ENCODE measurements at regions not wholly inside any gene's neighbourhood (a gene's known extent, or its start where the extent isn't known, plus 50 kb on each side); places are given as distances from the start of the nearest gene placed in this dataset.

DNA sequence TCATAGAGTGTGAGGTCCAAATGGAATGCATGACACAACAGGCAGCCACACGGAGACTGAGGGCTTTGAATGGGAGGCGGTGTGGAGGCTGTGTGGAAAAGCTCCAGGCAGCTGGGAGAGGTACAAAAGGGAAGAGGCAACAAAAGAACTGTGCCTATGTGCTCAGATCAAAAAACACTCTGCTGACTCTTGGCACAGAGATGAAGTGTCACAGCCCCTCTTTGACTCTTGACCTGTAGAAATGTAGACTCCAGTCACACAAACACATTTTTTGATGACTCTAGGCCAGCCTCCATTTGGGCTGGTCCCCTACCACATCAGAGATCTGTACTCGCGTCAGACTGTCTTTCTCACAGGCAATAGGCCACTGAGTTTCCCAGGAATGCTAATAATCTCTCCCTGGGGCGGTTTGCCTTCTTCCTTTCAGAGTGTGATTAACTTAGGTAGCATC is 456.0 kb downstream of the TUSC7 start:
- WGBS, 5 donors, result 79 to 92% (median 89%) methylated on average over 5 of the region's 5 CpGs
- no peak overlapping the region for H3K27ac ChIP-seq
- no peak for DNase-seq
- H3K4me3 ChIP-seq, result no peak overlapping the region
- no peaks in the 10 kb centered on the region for H3K36me3 ChIP-seq
- no peaks in the 10 kb centered on the region for H3K27me3 ChIP-seq
- intact Hi-C loops (cut with DNase I; ENCODE audit: low total_unique reads), result no loop called here
- H3K9me3 ChIP-seq, result no peaks in the 10 kb centered on the region
- no peaks in the 10 kb centered on the region for H3K4me1 ChIP-seq
- TF ChIP-seq, protein P1, sequence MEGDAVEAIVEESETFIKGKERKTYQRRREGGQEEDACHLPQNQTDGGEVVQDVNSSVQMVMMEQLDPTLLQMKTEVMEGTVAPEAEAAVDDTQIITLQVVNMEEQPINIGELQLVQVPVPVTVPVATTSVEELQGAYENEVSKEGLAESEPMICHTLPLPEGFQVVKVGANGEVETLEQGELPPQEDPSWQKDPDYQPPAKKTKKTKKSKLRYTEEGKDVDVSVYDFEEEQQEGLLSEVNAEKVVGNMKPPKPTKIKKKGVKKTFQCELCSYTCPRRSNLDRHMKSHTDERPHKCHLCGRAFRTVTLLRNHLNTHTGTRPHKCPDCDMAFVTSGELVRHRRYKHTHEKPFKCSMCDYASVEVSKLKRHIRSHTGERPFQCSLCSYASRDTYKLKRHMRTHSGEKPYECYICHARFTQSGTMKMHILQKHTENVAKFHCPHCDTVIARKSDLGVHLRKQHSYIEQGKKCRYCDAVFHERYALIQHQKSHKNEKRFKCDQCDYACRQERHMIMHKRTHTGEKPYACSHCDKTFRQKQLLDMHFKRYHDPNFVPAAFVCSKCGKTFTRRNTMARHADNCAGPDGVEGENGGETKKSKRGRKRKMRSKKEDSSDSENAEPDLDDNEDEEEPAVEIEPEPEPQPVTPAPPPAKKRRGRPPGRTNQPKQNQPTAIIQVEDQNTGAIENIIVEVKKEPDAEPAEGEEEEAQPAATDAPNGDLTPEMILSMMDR (IDR thresholded peaks at IDR 0.05), result no peak
- TF ChIP-seq EP300 (IDR thresholded peaks at IDR 0.05), result no peak
- TF ChIP-seq POLR2A (IDR thresholded peaks at IDR 0.05), result no peak
- TF ChIP-seq POLR2AphosphoS5 (IDR thresholded peaks at IDR 0.05), result no peak

DNA sequence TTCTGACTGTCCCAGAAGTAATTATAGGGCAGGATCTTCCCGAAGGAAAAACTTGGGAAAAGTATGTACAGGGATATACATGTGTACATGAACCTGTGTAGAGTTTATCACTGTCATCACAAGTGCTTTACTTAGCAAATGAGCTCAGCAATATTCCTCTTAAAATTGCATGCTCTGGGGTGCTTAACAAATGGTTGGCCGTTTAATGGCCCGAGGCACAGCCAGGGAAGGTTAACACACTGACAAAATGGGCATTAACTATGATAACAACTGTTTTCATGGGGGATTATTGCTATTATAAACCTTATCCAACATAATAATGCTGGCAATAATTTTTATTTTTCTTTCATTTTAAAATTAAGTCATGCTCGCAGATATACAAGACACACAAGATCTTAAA is 459.3 kb downstream of the TUSC7 start:
- intact Hi-C loops (cut with DNase I; ENCODE audit: low total_unique reads), result no loop called here
- DNase-seq, result no peak
- Histone ChIP-seq H3K4me1 (no peaks in the 10 kb centered on the region), H3K9me3 (no peaks in the 10 kb centered on the region), H3K4me3 (no peak overlapping the region), H3K27ac (no peak overlapping the region), H3K36me3 (no peaks in the 10 kb centered on the region), H3K27me3 (no peaks in the 10 kb centered on the region)
- TF ChIP-seq, protein P1 (IDR thresholded peaks at IDR 0.05), result no peak
- no peak for TF ChIP-seq POLR2AphosphoS5 (IDR thresholded peaks at IDR 0.05)
- no peak for TF ChIP-seq EP300 (IDR thresholded peaks at IDR 0.05)
- TF ChIP-seq POLR2A (IDR thresholded peaks at IDR 0.05), result no peak
- 72 to 81% (median 76%) methylated on average over 4 of the region's 4 CpGs for WGBS, 5 donors

DNA sequence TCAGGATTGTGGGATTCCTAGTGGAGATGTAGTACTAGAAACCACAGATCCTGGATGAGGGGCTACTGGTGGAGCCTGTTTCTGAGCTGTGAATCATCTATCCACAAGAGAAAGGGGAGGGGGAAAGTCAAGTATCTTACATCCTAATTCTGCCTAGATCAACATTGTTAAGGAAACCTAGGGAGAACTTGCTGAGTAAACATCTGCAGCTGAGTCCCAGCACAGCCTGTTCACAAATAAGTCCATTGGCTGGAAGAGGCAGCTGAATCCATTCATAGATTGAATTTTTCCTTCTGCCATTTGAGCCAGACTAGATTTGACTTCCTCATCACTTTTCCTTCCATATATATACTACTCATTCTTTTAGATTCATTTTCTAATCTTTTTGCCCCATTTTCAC is 460.5 kb downstream of the TUSC7 start:
- Histone ChIP-seq H3K36me3 (no peaks in the 10 kb centered on the region), H3K4me1 (no peaks in the 10 kb centered on the region), H3K27me3 (no peaks in the 10 kb centered on the region), H3K27ac (no peak overlapping the region), H3K4me3 (no peak overlapping the region), H3K9me3 (no peaks in the 10 kb centered on the region)
- TF ChIP-seq EP300 (IDR thresholded peaks at IDR 0.05), result no peak
- TF ChIP-seq POLR2A (IDR thresholded peaks at IDR 0.05), result no peak
- TF ChIP-seq POLR2AphosphoS5 (IDR thresholded peaks at IDR 0.05), result no peak
- TF ChIP-seq, protein P1 (IDR thresholded peaks at IDR 0.05), result no peak
- intact Hi-C loops (cut with DNase I; ENCODE audit: low total_unique reads), result no loop called here
- DNase-seq, result peak in 1 of 2 donors; percentile 5

GRCh38 chr3:117171124-117171523 is 461.5 kb downstream of the TUSC7 start:
- intact Hi-C loops (cut with DNase I; ENCODE audit: low total_unique reads), result no loop called here
- no peak for DNase-seq
- no peaks in the 10 kb centered on the region for H3K4me1 ChIP-seq
- no peaks in the 10 kb centered on the region for H3K36me3 ChIP-seq
- no peaks in the 10 kb centered on the region for H3K9me3 ChIP-seq
- H3K27ac ChIP-seq, result no peak overlapping the region
- no peak overlapping the region for H3K4me3 ChIP-seq
- TF ChIP-seq EP300 (IDR thresholded peaks at IDR 0.05) (no peak), POLR2AphosphoS5 (IDR thresholded peaks at IDR 0.05) (no peak), POLR2A (IDR thresholded peaks at IDR 0.05) (no peak)
- TF ChIP-seq, protein P1 (IDR thresholded peaks at IDR 0.05), result no peak
- no peaks in the 10 kb centered on the region for H3K27me3 ChIP-seq
